ENCODE measurements at regions not wholly inside any gene's neighbourhood (a gene's known extent, or its start where the extent isn't known, plus 50 kb on each side); places are given as distances from the start of the nearest gene placed in this dataset.

GRCh38 chr2:111692311-111692710 lies 191.7 kb downstream of the ANAPC1 start:
- Histone ChIP-seq H4K20me1 (ENCODE audit: insufficient read depth, low read length) (no peaks in the 10 kb centered on the region), H3K27me3 (ENCODE audit: insufficient read depth, low read length, poor library complexity) (no peaks in the 10 kb centered on the region), H3K4me1 (ENCODE audit: insufficient read depth, low read length) (peaks cover 15% of the 10 kb centered on the region), H3K79me2 (ENCODE audit: insufficient read depth, low read length) (no peaks in the 10 kb centered on the region), H3K36me3 (ENCODE audit: insufficient read depth, low read length) (no peaks in the 10 kb centered on the region), H3K4me2 (ENCODE audit: insufficient read depth, low read length) (no peak overlapping the region), H2AFZ (ENCODE audit: low read depth, low read length) (no peak overlapping the region), H3K9me3 (ENCODE audit: insufficient read depth, low read length, severe bottlenecking) (no peaks in the 10 kb centered on the region), H3K9ac (ENCODE audit: low read depth, low read length) (no peak overlapping the region), H3K4me3 (ENCODE audit: low read depth in 1 of 2, low read length in 2 of 2) (no peak overlapping the region), H3K27ac (ENCODE audit: low read length) (no peak overlapping the region; the same call in 1 of the 2 replicates)
- DNase-seq (no peak), ATAC-seq (ENCODE audit: insufficient read depth, low read depth) (no peak; the same call in 2 of the 3 replicates)
- TF ChIP-seq EZH2 (IDR thresholded peaks at IDR 0.05; ENCODE audit: borderline replicate concordance, low read depth, low read length, severe bottlenecking): no peak
- TF ChIP-seq CTCF (IDR thresholded peaks at IDR 0.05; ENCODE audit: borderline replicate concordance, extremely low read depth, low read length, poor library complexity, severe bottlenecking): peak; percentile 35

- no peaks in the 10 kb centered on the region for H3K79me2 ChIP-seq (ENCODE audit: insufficient read depth, low read length)
- no peak for ATAC-seq (ENCODE audit: insufficient read depth, low read depth)
- H3K9ac ChIP-seq (ENCODE audit: low read depth, low read length): no peak overlapping the region
- H3K9me3 ChIP-seq (ENCODE audit: insufficient read depth, low read length, severe bottlenecking): no peaks in the 10 kb centered on the region
- H2AFZ ChIP-seq (ENCODE audit: low read depth, low read length): no peak overlapping the region
- TF ChIP-seq CTCF (IDR thresholded peaks at IDR 0.05; ENCODE audit: borderline replicate concordance, extremely low read depth, low read length, poor library complexity, severe bottlenecking) (no peak), EZH2 (IDR thresholded peaks at IDR 0.05; ENCODE audit: borderline replicate concordance, low read depth, low read length, severe bottlenecking) (no peak)
- no peaks in the 10 kb centered on the region for H3K36me3 ChIP-seq (ENCODE audit: insufficient read depth, low read length)
- 0 out of 2 replicates have a peak overlapping the region, but pooled peaks have one; percentile 18 for H3K27ac ChIP-seq (ENCODE audit: low read length)
- H3K4me2 ChIP-seq (ENCODE audit: insufficient read depth, low read length): no peak overlapping the region
- peaks cover 38% of the 10 kb centered on the region for H3K4me1 ChIP-seq (ENCODE audit: insufficient read depth, low read length)
- no peak for DNase-seq
- H3K4me3 ChIP-seq (ENCODE audit: low read depth in 1 of 2, low read length in 2 of 2): no peak overlapping the region
- H3K27me3 ChIP-seq (ENCODE audit: insufficient read depth, low read length, poor library complexity): no peaks in the 10 kb centered on the region
- H4K20me1 ChIP-seq (ENCODE audit: insufficient read depth, low read length): no peaks in the 10 kb centered on the region
These were observed 189.3 kb downstream of the ANAPC1 start for GRCh38 chr2:111694700-111695101.

- Histone ChIP-seq H3K9me3 (ENCODE audit: insufficient read depth, low read length, severe bottlenecking) (no peaks in the 10 kb centered on the region), H3K79me2 (ENCODE audit: insufficient read depth, low read length) (no peaks in the 10 kb centered on the region), H3K4me1 (ENCODE audit: insufficient read depth, low read length) (peaks cover 46% of the 10 kb centered on the region), H3K9ac (ENCODE audit: low read depth, low read length) (no peak overlapping the region), H4K20me1 (ENCODE audit: insufficient read depth, low read length) (no peaks in the 10 kb centered on the region), H3K36me3 (ENCODE audit: insufficient read depth, low read length) (no peaks in the 10 kb centered on the region), H3K4me3 (ENCODE audit: low read depth in 1 of 2, low read length in 2 of 2) (no peak overlapping the region), H3K4me2 (ENCODE audit: insufficient read depth, low read length) (no peak overlapping the region), H2AFZ (ENCODE audit: low read depth, low read length) (no peak overlapping the region), H3K27me3 (ENCODE audit: insufficient read depth, low read length, poor library complexity) (no peaks in the 10 kb centered on the region), H3K27ac (ENCODE audit: low read length) (no peak overlapping the region)
- DNase-seq (no peak), ATAC-seq (ENCODE audit: insufficient read depth, low read depth) (no peak)
- TF ChIP-seq EZH2 (IDR thresholded peaks at IDR 0.05; ENCODE audit: borderline replicate concordance, low read depth, low read length, severe bottlenecking): no peak
- no peak for TF ChIP-seq CTCF (IDR thresholded peaks at IDR 0.05; ENCODE audit: borderline replicate concordance, extremely low read depth, low read length, poor library complexity, severe bottlenecking)
These were observed 188.5 kb downstream of the ANAPC1 start for GRCh38 chr2:111695441-111696007.
